ENCODE measurements at regions not wholly inside any gene's neighbourhood (a gene's known extent, or its start where the extent isn't known, plus 50 kb on each side); places are given as distances from the start of the nearest gene placed in this dataset.
"Not testable (repeated sequence)": the region's sequence is repeated elsewhere in the genome, so short reads cannot be mapped to it uniquely, and the experiment has no call there.

- Histone ChIP-seq H3K36me3 (ENCODE audit: control insufficient read depth in 2 of 2, insufficient read depth in 2 of 2, low read length in 1 of 2) (no peaks in the 10 kb centered on the region), H3K27me3 (ENCODE audit: control insufficient read depth in 1 of 2, insufficient read depth in 2 of 2, low read length in 2 of 2) (no peaks in the 10 kb centered on the region), H3K4me3 (ENCODE audit: low read depth in 1 of 2, low read length in 2 of 2) (no peak overlapping the region), H3K27ac (ENCODE audit: low read depth in 2 of 2, low read length in 1 of 2) (no peak overlapping the region), H3K4me1 (ENCODE audit: control insufficient read depth in 2 of 2, insufficient read depth in 2 of 2, low read length in 1 of 2) (no peaks in the 10 kb centered on the region), H3K9me3 (ENCODE audit: control insufficient read depth in 2 of 2, insufficient read depth in 1 of 2, low read depth in 1 of 2, low read length in 1 of 2) (no peaks in the 10 kb centered on the region)
- 93 to 96% methylated on average over 9 of the region's 9 CpGs for WGBS, 2 donors
These were observed 164.6 kb downstream of the AVL9 start for GRCh38 chr7:32659853-32660252.

GRCh38 chr7:32658467-32658869 is 163.2 kb downstream of the AVL9 start:
- H3K27me3 ChIP-seq (ENCODE audit: control insufficient read depth in 1 of 2, insufficient read depth in 2 of 2, low read length in 2 of 2), result no peaks in the 10 kb centered on the region
- 64 to 78% methylated on average over 2 of the region's 2 CpGs for WGBS, 2 donors

GRCh38 chr7:32658034-32658433 is 162.7 kb downstream of the AVL9 start:
- no peaks in the 10 kb centered on the region for H3K4me1 ChIP-seq (ENCODE audit: control insufficient read depth in 2 of 2, insufficient read depth in 2 of 2, low read length in 1 of 2)
- H3K27me3 ChIP-seq (ENCODE audit: control insufficient read depth in 1 of 2, insufficient read depth in 2 of 2, low read length in 2 of 2), result no peaks in the 10 kb centered on the region
- H3K36me3 ChIP-seq (ENCODE audit: control insufficient read depth in 2 of 2, insufficient read depth in 2 of 2, low read length in 1 of 2), result no peaks in the 10 kb centered on the region
- H3K9me3 ChIP-seq (ENCODE audit: control insufficient read depth in 2 of 2, insufficient read depth in 1 of 2, low read depth in 1 of 2, low read length in 1 of 2), result no peaks in the 10 kb centered on the region
- WGBS, 2 donors, result 75 to 76% methylated on average over 7 of the region's 7 CpGs
- H3K27ac ChIP-seq (ENCODE audit: low read depth in 2 of 2, low read length in 1 of 2), result no peak overlapping the region
- H3K4me3 ChIP-seq (ENCODE audit: low read depth in 1 of 2, low read length in 2 of 2), result no peak overlapping the region

More at GRCh38 chr7:32658467-32658869, 163.2 kb downstream of the AVL9 start:
- no peaks in the 10 kb centered on the region for H3K36me3 ChIP-seq (ENCODE audit: control insufficient read depth in 2 of 2, insufficient read depth in 2 of 2, low read length in 1 of 2)
- no peaks in the 10 kb centered on the region for H3K9me3 ChIP-seq (ENCODE audit: control insufficient read depth in 2 of 2, insufficient read depth in 1 of 2, low read depth in 1 of 2, low read length in 1 of 2)
- H3K27ac ChIP-seq (ENCODE audit: low read depth in 2 of 2, low read length in 1 of 2), result no peak overlapping the region
- no peak overlapping the region for H3K4me3 ChIP-seq (ENCODE audit: low read depth in 1 of 2, low read length in 2 of 2)
- no peaks in the 10 kb centered on the region for H3K4me1 ChIP-seq (ENCODE audit: control insufficient read depth in 2 of 2, insufficient read depth in 2 of 2, low read length in 1 of 2)

GRCh38 chr7:32654549-32654948 is 159.3 kb downstream of the AVL9 start:
- 68 to 80% methylated on average over 1 of the region's 1 CpG for WGBS, 2 donors
- H3K9me3 ChIP-seq (ENCODE audit: control insufficient read depth in 2 of 2, insufficient read depth in 1 of 2, low read depth in 1 of 2, low read length in 1 of 2), result not testable (repeated sequence)

GRCh38 chr7:32650356-32650755 is 155.1 kb downstream of the AVL9 start:
- not testable (repeated sequence) for H3K27ac ChIP-seq (ENCODE audit: low read depth in 2 of 2, low read length in 1 of 2); H3K4me3 ChIP-seq (ENCODE audit: low read depth in 1 of 2, low read length in 2 of 2); H3K4me1 ChIP-seq (ENCODE audit: control insufficient read depth in 2 of 2, insufficient read depth in 2 of 2, low read length in 1 of 2); H3K9me3 ChIP-seq (ENCODE audit: control insufficient read depth in 2 of 2, insufficient read depth in 1 of 2, low read depth in 1 of 2, low read length in 1 of 2); H3K36me3 ChIP-seq (ENCODE audit: control insufficient read depth in 2 of 2, insufficient read depth in 2 of 2, low read length in 1 of 2); H3K27me3 ChIP-seq (ENCODE audit: control insufficient read depth in 1 of 2, insufficient read depth in 2 of 2, low read length in 2 of 2)
- WGBS, 2 donors, result 85 to 89% methylated on average over 1 of the region's 1 CpG

More at GRCh38 chr7:32654549-32654948, 159.3 kb downstream of the AVL9 start:
- not testable (repeated sequence) for H3K36me3 ChIP-seq (ENCODE audit: control insufficient read depth in 2 of 2, insufficient read depth in 2 of 2, low read length in 1 of 2); H3K27me3 ChIP-seq (ENCODE audit: control insufficient read depth in 1 of 2, insufficient read depth in 2 of 2, low read length in 2 of 2); H3K27ac ChIP-seq (ENCODE audit: low read depth in 2 of 2, low read length in 1 of 2); H3K4me3 ChIP-seq (ENCODE audit: low read depth in 1 of 2, low read length in 2 of 2); H3K4me1 ChIP-seq (ENCODE audit: control insufficient read depth in 2 of 2, insufficient read depth in 2 of 2, low read length in 1 of 2)

GRCh38 chr7:32648408-32649156 is 153.3 kb downstream of the AVL9 start:
- 80 to 87% methylated on average over 6 of the region's 6 CpGs for WGBS, 2 donors
- H3K27ac ChIP-seq (ENCODE audit: low read depth in 2 of 2, low read length in 1 of 2), result no peak overlapping the region
- H3K4me1 ChIP-seq (ENCODE audit: control insufficient read depth in 2 of 2, insufficient read depth in 2 of 2, low read length in 1 of 2), result no peaks in the 10 kb centered on the region
- H3K27me3 ChIP-seq (ENCODE audit: control insufficient read depth in 1 of 2, insufficient read depth in 2 of 2, low read length in 2 of 2), result no peaks in the 10 kb centered on the region
- H3K4me3 ChIP-seq (ENCODE audit: low read depth in 1 of 2, low read length in 2 of 2), result no peak overlapping the region
- no peaks in the 10 kb centered on the region for H3K36me3 ChIP-seq (ENCODE audit: control insufficient read depth in 2 of 2, insufficient read depth in 2 of 2, low read length in 1 of 2)
- H3K9me3 ChIP-seq (ENCODE audit: control insufficient read depth in 2 of 2, insufficient read depth in 1 of 2, low read depth in 1 of 2, low read length in 1 of 2), result no peaks in the 10 kb centered on the region

- 76 to 87% methylated on average over 2 of the region's 2 CpGs for WGBS, 2 donors
These were observed 150.0 kb downstream of the AVL9 start for GRCh38 chr7:32645255-32645654.

GRCh38 chr7:32643194-32643593 is 147.9 kb downstream of the AVL9 start:
- no peaks in the 10 kb centered on the region for H3K27me3 ChIP-seq (ENCODE audit: control insufficient read depth in 1 of 2, insufficient read depth in 2 of 2, low read length in 2 of 2)
- WGBS, 2 donors, result 93 to 94% methylated on average over 5 of the region's 5 CpGs
- H3K4me3 ChIP-seq (ENCODE audit: low read depth in 1 of 2, low read length in 2 of 2), result no peak overlapping the region

More at GRCh38 chr7:32645255-32645654, 150.0 kb downstream of the AVL9 start:
- not testable (repeated sequence) for H3K36me3 ChIP-seq (ENCODE audit: control insufficient read depth in 2 of 2, insufficient read depth in 2 of 2, low read length in 1 of 2); H3K4me1 ChIP-seq (ENCODE audit: control insufficient read depth in 2 of 2, insufficient read depth in 2 of 2, low read length in 1 of 2); H3K27me3 ChIP-seq (ENCODE audit: control insufficient read depth in 1 of 2, insufficient read depth in 2 of 2, low read length in 2 of 2); H3K9me3 ChIP-seq (ENCODE audit: control insufficient read depth in 2 of 2, insufficient read depth in 1 of 2, low read depth in 1 of 2, low read length in 1 of 2); H3K27ac ChIP-seq (ENCODE audit: low read depth in 2 of 2, low read length in 1 of 2); H3K4me3 ChIP-seq (ENCODE audit: low read depth in 1 of 2, low read length in 2 of 2)

GRCh38 chr7:32639122-32639521 is 143.8 kb downstream of the AVL9 start:
- no peaks in the 10 kb centered on the region for H3K36me3 ChIP-seq (ENCODE audit: control insufficient read depth in 2 of 2, insufficient read depth in 2 of 2, low read length in 1 of 2)
- no peak overlapping the region for H3K4me3 ChIP-seq (ENCODE audit: low read depth in 1 of 2, low read length in 2 of 2)
- H3K27me3 ChIP-seq (ENCODE audit: control insufficient read depth in 1 of 2, insufficient read depth in 2 of 2, low read length in 2 of 2), result no peaks in the 10 kb centered on the region
- peaks cover 0 to 2% of the 10 kb centered on the region in 2 donors for H3K9me3 ChIP-seq (ENCODE audit: control insufficient read depth in 2 of 2, insufficient read depth in 1 of 2, low read depth in 1 of 2, low read length in 1 of 2)
- 92% methylated on average over 3 of the region's 3 CpGs for WGBS, 2 donors
- H3K27ac ChIP-seq (ENCODE audit: low read depth in 2 of 2, low read length in 1 of 2), result no peak overlapping the region
- no peaks in the 10 kb centered on the region for H3K4me1 ChIP-seq (ENCODE audit: control insufficient read depth in 2 of 2, insufficient read depth in 2 of 2, low read length in 1 of 2)

More at GRCh38 chr7:32643194-32643593, 147.9 kb downstream of the AVL9 start:
- H3K9me3 ChIP-seq (ENCODE audit: control insufficient read depth in 2 of 2, insufficient read depth in 1 of 2, low read depth in 1 of 2, low read length in 1 of 2), result no peaks in the 10 kb centered on the region
- no peaks in the 10 kb centered on the region for H3K36me3 ChIP-seq (ENCODE audit: control insufficient read depth in 2 of 2, insufficient read depth in 2 of 2, low read length in 1 of 2)
- H3K4me1 ChIP-seq (ENCODE audit: control insufficient read depth in 2 of 2, insufficient read depth in 2 of 2, low read length in 1 of 2), result no peaks in the 10 kb centered on the region
- no peak overlapping the region for H3K27ac ChIP-seq (ENCODE audit: low read depth in 2 of 2, low read length in 1 of 2)

- H3K36me3 ChIP-seq (ENCODE audit: control insufficient read depth in 2 of 2, insufficient read depth in 2 of 2, low read length in 1 of 2); H3K27ac ChIP-seq (ENCODE audit: low read depth in 2 of 2, low read length in 1 of 2); H3K9me3 ChIP-seq (ENCODE audit: control insufficient read depth in 2 of 2, insufficient read depth in 1 of 2, low read depth in 1 of 2, low read length in 1 of 2); H3K4me3 ChIP-seq (ENCODE audit: low read depth in 1 of 2, low read length in 2 of 2); H3K4me1 ChIP-seq (ENCODE audit: control insufficient read depth in 2 of 2, insufficient read depth in 2 of 2, low read length in 1 of 2); H3K27me3 ChIP-seq (ENCODE audit: control insufficient read depth in 1 of 2, insufficient read depth in 2 of 2, low read length in 2 of 2): not testable (repeated sequence)
- 67 to 83% methylated on average over 1 of the region's 1 CpG for WGBS, 2 donors
These were observed 143.3 kb downstream of the AVL9 start for GRCh38 chr7:32638479-32639121.

Measured in esophagus (tissue), 2 donors.